Prostate gland (tissue), 2 donors: ENCODE measurements at regions not wholly inside any gene's neighbourhood (a gene's known extent, or its start where the extent isn't known, plus 50 kb on each side); places are given as distances from the start of the nearest gene placed in this dataset.
A peak's percentile ranks its signal among the peaks of the same experiment; 100 is the strongest.

Experiments
- DNase-seq: peaks from one replicate; pipeline ENCODE4 v3.0.0-alpha.2; 2019; ENCODE audit warnings: low spot score
- H3K27ac ChIP-seq, 2 donors: fragments of 200-600 bp; sonication (generic); 2 replicates each; pipeline ENCODE4 v1.5.1; 2017 to 2019
- H3K27me3 ChIP-seq: fragments of 200-600 bp; sonication (generic); replicated peaks from 2 replicates; pipeline ENCODE4 v1.5.1; 2019; ENCODE audit not compliant: insufficient read depth
- H3K36me3 ChIP-seq, 2 donors: fragments of 200-600 bp; sonication (generic); 1 replicate in 1 of 2; 2 replicates in 1 of 2; pipeline versions ENCODE4 v1.5.1 to v1.8.1; 2017 to 2019
- H3K4me1 ChIP-seq: fragments of 200-600 bp; sonication (generic); replicated peaks from 2 replicates; pipeline ENCODE4 v1.5.1; 2019
- H3K4me3 ChIP-seq, 2 donors: fragments of 200-600 bp; sonication (generic); 2 replicates each; pipeline ENCODE4 v1.5.1; 2017 to 2019
- H3K9me3 ChIP-seq: fragments of 200-600 bp; sonication (generic); 2 replicates; pipeline ENCODE4 v1.5.1; 2017
- CTCF ChIP-seq, 4 experiments: fragments of 200-600 bp in 2 of 4; fragments of 450-650 bp in 2 of 4; sonication (generic) in 2 of 4; IDR thresholded peaks; 1 replicate in 3 of 4; 2 replicates in 1 of 4; pipeline ENCODE4 v1.5.1; 2016 to 2019; ENCODE audit warnings: antibody characterized with exemption in 4 of 4, mild to moderate bottlenecking in 2 of 4, moderate library complexity in 2 of 4
- POLR2A ChIP-seq: fragments of 450-650 bp; IDR thresholded peaks from one replicate; pipeline ENCODE4 v1.6.1; 2016; ENCODE audit warnings: antibody characterized with exemption, mild to moderate bottlenecking
- POLR2AphosphoS5 ChIP-seq: sonication (generic); formaldehyde crosslinking; IDR thresholded peaks from one replicate; pipeline ENCODE4 v1.6.1; 2017; ENCODE audit warnings: antibody characterized with exemption
- WGBS: methylation state at CpG from one replicate; pipeline ENCODE4 v1.1.5; 2018; 5-methylcytosine and 5-hydroxymethylcytosine counted together
- intact Hi-C: fragments of 100-400 bp; cut with DNase I; formaldehyde crosslinking; loops from one replicate; pipeline ENCODE4 v1.14.2; 2022

- 75% methylated on average over 2 of the region's 2 CpGs for WGBS
These were observed 522.2 kb downstream of the FGF9 start for GRCh38 chr13:22193070-22193469.

GRCh38 chr13:22194106-22194805 is 523.4 kb downstream of the FGF9 start:
- Histone ChIP-seq H3K36me3 (no peaks in the 10 kb centered on the region), H3K4me3 (no peak overlapping the region), H3K27me3 (no peaks in the 10 kb centered on the region), H3K4me1 (no peaks in the 10 kb centered on the region), H3K9me3 (no peaks in the 10 kb centered on the region), H3K27ac (no peak overlapping the region)
- 81% methylated on average over 9 of the region's 9 CpGs for WGBS
- DNase-seq, result no peak
- intact Hi-C loops, result no loop called here
- TF ChIP-seq POLR2AphosphoS5 (no peak), CTCF (IDR thresholded peaks at IDR 0.05) (no peak), POLR2A (no peak)

More at GRCh38 chr13:22193070-22193469, 522.2 kb downstream of the FGF9 start:
- Histone ChIP-seq H3K27ac (no peak overlapping the region), H3K9me3 (no peaks in the 10 kb centered on the region), H3K36me3 (no peaks in the 10 kb centered on the region), H3K4me3 (no peak overlapping the region), H3K27me3 (no peaks in the 10 kb centered on the region), H3K4me1 (no peaks in the 10 kb centered on the region)
- intact Hi-C loops, result no loop called here
- DNase-seq, result no peak
- TF ChIP-seq POLR2A (no peak), CTCF (IDR thresholded peaks at IDR 0.05) (no peak), POLR2AphosphoS5 (no peak)

- H3K27me3 ChIP-seq, result no peaks in the 10 kb centered on the region
- H3K4me3 ChIP-seq, result no peak overlapping the region
- no peak for DNase-seq
- H3K4me1 ChIP-seq, result no peaks in the 10 kb centered on the region
- WGBS, result 95% methylated on average over 5 of the region's 5 CpGs
- no peaks in the 10 kb centered on the region for H3K9me3 ChIP-seq
- no peak overlapping the region for H3K27ac ChIP-seq
- TF ChIP-seq CTCF (IDR thresholded peaks at IDR 0.05), result no peak
- TF ChIP-seq POLR2AphosphoS5, result no peak
- no peak for TF ChIP-seq POLR2A
- intact Hi-C loops, result no loop called here
- H3K36me3 ChIP-seq, result no peaks in the 10 kb centered on the region
These were observed 524.9 kb downstream of the FGF9 start for GRCh38 chr13:22195726-22196125.

- Histone ChIP-seq H3K27ac (no peak overlapping the region), H3K36me3 (no peaks in the 10 kb centered on the region), H3K4me3 (no peak overlapping the region), H3K9me3 (no peaks in the 10 kb centered on the region), H3K27me3 (no peaks in the 10 kb centered on the region), H3K4me1 (no peaks in the 10 kb centered on the region)
- intact Hi-C loops, result no loop called here
- no peak for DNase-seq
- TF ChIP-seq CTCF (IDR thresholded peaks at IDR 0.05), result no peak
- TF ChIP-seq POLR2AphosphoS5, result no peak
- no peak for TF ChIP-seq POLR2A
These were observed 525.9 kb downstream of the FGF9 start for GRCh38 chr13:22196777-22197176.

- no peak overlapping the region for H3K4me3 ChIP-seq
- no peaks in the 10 kb centered on the region for H3K9me3 ChIP-seq
- no peaks in the 10 kb centered on the region for H3K4me1 ChIP-seq
- intact Hi-C loops, result no loop called here
- H3K27me3 ChIP-seq, result no peaks in the 10 kb centered on the region
- TF ChIP-seq POLR2A, result no peak
- TF ChIP-seq CTCF (IDR thresholded peaks at IDR 0.05), result no peak
- peak; percentile 10 for TF ChIP-seq POLR2AphosphoS5
- 7% methylated on average over 4 of the region's 4 CpGs for WGBS
- peak; percentile 8 for DNase-seq
- no peaks in the 10 kb centered on the region for H3K36me3 ChIP-seq
- no peak overlapping the region for H3K27ac ChIP-seq
These were observed 527.1 kb downstream of the FGF9 start for GRCh38 chr13:22198001-22198400.
